Mucosa of gallbladder (tissue), 1 donor: ENCODE measurements at regions not wholly inside any gene's neighbourhood (a gene's known extent, or its start where the extent isn't known, plus 50 kb on each side); places are given as distances from the start of the nearest gene placed in this dataset.

ENCODE experiments used
- DNase-seq: peaks from one replicate; pipeline ENCODE4 v3.0.0-alpha.2; 2020; ENCODE audit warnings: low spot score
- donor health status: DM: no; HTN: no; CAD: no.

GRCh38 chr14:45364565-45365156 is 111.7 kb upstream of the MIS18BP1 start:
- no peak for DNase-seq

GRCh38 chr14:45362505-45362904 is 109.5 kb upstream of the MIS18BP1 start:
- DNase-seq: no peak

GRCh38 chr14:45361727-45362126 is 108.7 kb upstream of the MIS18BP1 start:
- DNase-seq: no peak

- no peak for DNase-seq
Observed at GRCh38 chr14:45359746-45360145, 106.7 kb upstream of the MIS18BP1 start.

GRCh38 chr14:45332360-45332988 is 79.5 kb upstream of the MIS18BP1 start:
- DNase-seq: peak; percentile 57

GRCh38 chr14:45308745-45309397 is 55.9 kb upstream of the MIS18BP1 start:
- DNase-seq: no peak
